ENCODE measurements at regions not wholly inside any gene's neighbourhood (a gene's known extent, or its start where the extent isn't known, plus 50 kb on each side); places are given as distances from the start of the nearest gene placed in this dataset.
"Not testable (repeated sequence)": the region's sequence is repeated elsewhere in the genome, so short reads cannot be mapped to it uniquely, and the experiment has no call there.

DNA sequence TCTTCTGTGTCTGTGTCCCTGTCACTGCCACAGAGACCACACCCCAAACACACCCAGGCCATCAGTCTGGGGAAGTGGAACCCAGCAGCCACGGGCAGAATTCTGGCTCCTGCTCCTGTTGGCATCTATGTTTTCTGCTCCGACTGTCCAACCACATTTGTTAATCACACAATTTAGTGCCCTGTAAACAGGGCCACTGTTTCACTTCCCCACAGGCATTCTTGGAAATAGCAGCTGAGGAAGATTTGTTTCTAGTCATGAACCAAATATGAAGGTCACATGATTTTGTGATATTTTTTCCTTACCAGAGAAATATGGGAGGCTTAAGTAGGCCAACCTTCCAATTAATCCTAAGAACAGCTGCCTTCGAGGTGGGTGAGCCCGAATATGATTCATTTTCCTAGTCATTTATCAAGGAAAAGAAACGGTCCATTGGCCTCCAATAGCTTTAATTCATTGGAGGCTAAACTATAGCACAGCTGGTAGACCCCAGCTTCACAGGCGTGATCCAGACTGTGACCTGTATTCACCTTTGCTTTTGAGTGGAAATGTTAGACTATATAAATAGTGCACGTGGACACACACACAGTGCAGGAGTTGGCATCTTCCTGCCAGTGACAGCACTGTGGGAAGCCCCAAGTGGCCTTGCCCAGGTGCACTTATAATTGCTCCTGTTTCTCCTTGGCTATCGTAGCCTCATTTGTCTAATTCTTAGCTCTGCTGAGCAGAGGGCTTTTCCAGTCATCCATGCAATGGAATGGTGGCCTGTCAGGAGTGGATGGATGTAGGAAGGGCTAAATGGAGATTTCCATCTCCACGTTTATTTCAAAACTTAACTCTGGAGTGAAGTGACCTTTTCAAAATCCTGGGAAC lies 267.9 kb downstream of the LPIN1 start:
- Mint-ChIP-seq H3K36me3 (no peaks in the 10 kb centered on the region), H3K9me3 (peaks cover 0 to 4% (median 0%) of the 10 kb centered on the region in 11 donors), H3K4me3 (no peak overlapping the region), H3K27ac (no peak overlapping the region), H3K4me1 (peaks cover 2 to 33% (median 29%) of the 10 kb centered on the region in 7 donors), H3K27me3 (peaks cover 0 to 54% (median 0%) of the 10 kb centered on the region in 5 donors)
- intact Hi-C loops (cut with micrococcal nuclease) = no loop called here
- CTCF ChIA-PET = no interaction called here
- H3K36me3 ChIP-seq (ENCODE audit: control insufficient read depth in 2 of 3, insufficient read depth in 3 of 3, low read length in 3 of 3) = no peaks in the 10 kb centered on the region
- no peak overlapping the region for H3K27ac ChIP-seq (ENCODE audit: low read depth, low read length)
- H3K27me3 ChIP-seq (ENCODE audit: control insufficient read depth in 2 of 2, insufficient read depth in 2 of 2, low read length in 2 of 2) = peaks cover 0 to 2% of the 10 kb centered on the region in 2 donors
- H3K4me1 ChIP-seq (ENCODE audit: control insufficient read depth in 2 of 2, insufficient read depth in 2 of 2, low read length in 2 of 2) = no peaks in the 10 kb centered on the region
- no peaks in the 10 kb centered on the region for H3K9me3 ChIP-seq (ENCODE audit: control insufficient read depth in 2 of 3, low read length in 3 of 3)
- no peak overlapping the region for H3K4me3 ChIP-seq (ENCODE audit: low read length)
- POLR2A ChIA-PET = interaction anchor here (0.6 to 2.3 kb wide), 2 partner anchors 8 to 190 kb away, joined by 3 to 5 read pairs; no protein-coding TSS in a partner anchor
- DNase-seq (no peak), ATAC-seq (peak; percentile 50)

DNA sequence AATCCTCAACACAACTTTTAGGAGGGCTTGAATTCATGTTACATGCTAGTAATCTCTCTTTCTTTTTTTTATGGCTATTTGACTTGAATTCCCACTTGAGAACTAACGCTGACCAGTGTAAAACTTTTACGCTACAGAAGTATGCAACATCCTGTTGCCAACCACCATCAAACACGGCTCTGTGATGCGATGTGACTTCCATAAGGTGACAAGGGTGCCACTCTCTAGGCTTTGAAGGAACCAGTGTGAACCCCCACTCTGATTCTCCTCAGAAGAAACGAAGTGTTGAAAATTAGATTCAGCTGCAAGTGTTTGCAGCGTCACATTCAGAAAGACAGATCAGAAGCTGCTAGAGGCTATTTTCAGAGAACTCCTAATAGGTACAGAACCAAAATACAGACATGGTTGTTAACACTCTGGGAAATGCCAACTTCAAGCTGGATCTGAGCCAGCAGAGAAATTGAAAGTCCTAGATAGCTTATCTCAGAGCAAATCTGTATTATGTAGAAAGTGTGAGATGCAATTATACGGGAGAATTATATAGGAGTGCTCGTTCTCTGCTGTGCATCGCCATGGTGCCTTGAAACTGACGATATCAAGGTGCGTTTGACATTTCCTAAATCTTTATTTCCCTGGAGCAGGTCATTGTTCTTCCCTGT lies 271.2 kb downstream of the LPIN1 start:
- peak overlapping the region in 4 of 9 donors; percentile 3 to 58 (median 16) for H3K27ac Mint-ChIP-seq
- peaks cover 0 to 33% (median 25%) of the 10 kb centered on the region in 7 donors for H3K4me1 Mint-ChIP-seq
- ATAC-seq (peak; percentile 38), DNase-seq (peak in 3 of 9 donors; percentile 16 to 40 (median 19))
- Histone ChIP-seq H3K4me1 (ENCODE audit: control insufficient read depth in 2 of 2, insufficient read depth in 2 of 2, low read length in 2 of 2) (no peaks in the 10 kb centered on the region), H3K4me3 (ENCODE audit: low read length) (no peak overlapping the region), H3K27me3 (ENCODE audit: control insufficient read depth in 2 of 2, insufficient read depth in 2 of 2, low read length in 2 of 2) (no peaks in the 10 kb centered on the region), H3K36me3 (ENCODE audit: control insufficient read depth in 2 of 3, insufficient read depth in 3 of 3, low read length in 3 of 3) (no peaks in the 10 kb centered on the region), H3K27ac (ENCODE audit: low read depth, low read length) (no peak overlapping the region), H3K9me3 (ENCODE audit: control insufficient read depth in 2 of 3, low read length in 3 of 3) (peaks cover 12 to 17% (median 13%) of the 10 kb centered on the region in 3 experiments)
- peaks cover 11 to 32% (median 24%) of the 10 kb centered on the region in 11 donors for H3K9me3 Mint-ChIP-seq
- peaks cover 0 to 26% (median 0%) of the 10 kb centered on the region in 5 donors for H3K27me3 Mint-ChIP-seq
- peaks cover 4 to 16% (median 11%) of the 10 kb centered on the region in 5 donors for H3K36me3 Mint-ChIP-seq
- POLR2A ChIA-PET = interaction anchor here (1.0 kb wide), 1 partner anchor 12 kb away, joined by 3 read pairs; no protein-coding TSS in a partner anchor
- CTCF ChIA-PET = no interaction called here
- H3K4me3 Mint-ChIP-seq = peak overlapping the region in 6 of 10 donors; percentile 1 to 62 (median 41)
- intact Hi-C loops (cut with micrococcal nuclease) = no loop called here

DNA sequence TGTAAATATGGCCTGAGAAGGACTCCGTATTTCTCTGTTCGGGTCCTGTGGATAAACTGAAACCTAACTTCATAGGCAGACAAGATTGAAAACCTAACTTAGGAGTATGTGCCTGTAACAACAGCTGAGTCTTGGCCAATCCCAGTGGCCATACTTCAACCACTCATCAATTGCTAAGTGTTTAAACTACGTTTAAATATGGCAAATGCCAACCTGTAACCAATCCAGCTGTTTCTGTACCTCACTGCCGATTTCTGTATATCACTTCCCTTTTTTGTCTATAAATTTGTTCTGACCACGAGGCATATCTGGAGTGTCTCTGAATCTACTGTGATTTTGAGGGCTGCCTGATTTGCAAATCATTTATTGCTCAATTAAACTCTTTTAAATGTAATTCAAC lies 272.3 kb downstream of the LPIN1 start:
- Mint-ChIP-seq H3K36me3 (peaks cover 4 to 17% (median 14%) of the 10 kb centered on the region in 5 donors), H3K9me3 (peaks cover 14 to 36% (median 23%) of the 10 kb centered on the region in 11 donors), H3K4me1 (peaks cover 0 to 36% (median 23%) of the 10 kb centered on the region in 7 donors), H3K27me3 (peaks cover 0 to 25% (median 0%) of the 10 kb centered on the region in 5 donors)
- ATAC-seq; H3K27ac ChIP-seq (ENCODE audit: low read depth, low read length); H3K27me3 ChIP-seq (ENCODE audit: control insufficient read depth in 2 of 2, insufficient read depth in 2 of 2, low read length in 2 of 2); H3K4me1 ChIP-seq (ENCODE audit: control insufficient read depth in 2 of 2, insufficient read depth in 2 of 2, low read length in 2 of 2); CTCF ChIA-PET; DNase-seq; H3K4me3 Mint-ChIP-seq; H3K4me3 ChIP-seq (ENCODE audit: low read length); POLR2A ChIA-PET; intact Hi-C loops (cut with micrococcal nuclease); H3K27ac Mint-ChIP-seq; H3K36me3 ChIP-seq (ENCODE audit: control insufficient read depth in 2 of 3, insufficient read depth in 3 of 3, low read length in 3 of 3): not testable (repeated sequence)
- peaks cover 12 to 17% (median 13%) of the 10 kb centered on the region in 3 experiments for H3K9me3 ChIP-seq (ENCODE audit: control insufficient read depth in 2 of 3, low read length in 3 of 3)

DNA sequence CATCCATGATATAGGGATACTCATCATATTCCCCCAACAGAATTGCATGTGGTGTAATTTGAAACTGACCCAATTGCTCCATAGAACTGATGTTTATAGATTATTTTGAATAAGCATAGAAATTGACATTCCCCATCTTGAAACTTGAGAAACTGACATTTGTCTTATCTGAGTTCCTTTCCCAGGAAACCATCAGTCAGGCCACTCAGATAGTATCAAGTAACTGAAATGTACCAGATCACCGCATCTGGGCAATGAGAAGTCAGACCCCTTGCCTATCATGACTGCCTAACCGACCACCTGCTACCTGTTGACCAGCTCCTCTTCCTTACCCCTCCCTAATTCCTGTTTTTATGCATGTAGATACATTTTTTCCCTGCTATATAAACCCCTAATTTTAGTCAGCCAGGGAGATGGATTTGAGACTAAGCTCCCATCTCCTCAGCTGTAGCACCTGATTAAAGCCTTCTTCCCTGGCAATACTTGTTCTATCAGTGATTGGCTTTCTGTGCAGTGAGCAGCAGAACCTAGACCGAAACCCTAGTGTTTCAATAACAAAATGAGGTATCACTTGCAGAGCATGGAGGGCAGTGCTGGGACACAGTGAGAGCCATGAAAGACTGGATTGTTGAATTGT lies 274.5 kb downstream of the LPIN1 start:
- Mint-ChIP-seq H3K4me1 (peaks cover 0 to 36% (median 24%) of the 10 kb centered on the region in 7 donors), H3K27ac (peak overlapping the region in 1 of 9 donors; percentile 75), H3K36me3 (peaks cover 4 to 19% (median 17%) of the 10 kb centered on the region in 5 donors), H3K9me3 (peaks cover 11 to 41% (median 25%) of the 10 kb centered on the region in 11 donors), H3K27me3 (peaks cover 0 to 25% (median 0%) of the 10 kb centered on the region in 5 donors), H3K4me3 (no peak overlapping the region)
- no peaks in the 10 kb centered on the region for H3K27me3 ChIP-seq (ENCODE audit: control insufficient read depth in 2 of 2, insufficient read depth in 2 of 2, low read length in 2 of 2)
- H3K9me3 ChIP-seq (ENCODE audit: control insufficient read depth in 2 of 3, low read length in 3 of 3) = peaks cover 12 to 17% (median 13%) of the 10 kb centered on the region in 3 experiments
- no peak overlapping the region for H3K4me3 ChIP-seq (ENCODE audit: low read length)
- ATAC-seq = no peak
- H3K4me1 ChIP-seq (ENCODE audit: control insufficient read depth in 2 of 2, insufficient read depth in 2 of 2, low read length in 2 of 2) = no peaks in the 10 kb centered on the region
- H3K27ac ChIP-seq (ENCODE audit: low read depth, low read length) = no peak overlapping the region
- CTCF ChIA-PET = interaction anchor here (1.1 kb wide), 1 partner anchor 12 kb away, joined by 4 read pairs; no protein-coding TSS in a partner anchor
- H3K36me3 ChIP-seq (ENCODE audit: control insufficient read depth in 2 of 3, insufficient read depth in 3 of 3, low read length in 3 of 3) = no peaks in the 10 kb centered on the region
- no peak for DNase-seq
- intact Hi-C loops (cut with micrococcal nuclease) = no loop called here
- POLR2A ChIA-PET = interaction anchor here (0.7 to 1.1 kb wide), 5 partner anchors 11 to 43 kb away, joined by 3 to 4 read pairs (median 3); no protein-coding TSS in a partner anchor

DNA sequence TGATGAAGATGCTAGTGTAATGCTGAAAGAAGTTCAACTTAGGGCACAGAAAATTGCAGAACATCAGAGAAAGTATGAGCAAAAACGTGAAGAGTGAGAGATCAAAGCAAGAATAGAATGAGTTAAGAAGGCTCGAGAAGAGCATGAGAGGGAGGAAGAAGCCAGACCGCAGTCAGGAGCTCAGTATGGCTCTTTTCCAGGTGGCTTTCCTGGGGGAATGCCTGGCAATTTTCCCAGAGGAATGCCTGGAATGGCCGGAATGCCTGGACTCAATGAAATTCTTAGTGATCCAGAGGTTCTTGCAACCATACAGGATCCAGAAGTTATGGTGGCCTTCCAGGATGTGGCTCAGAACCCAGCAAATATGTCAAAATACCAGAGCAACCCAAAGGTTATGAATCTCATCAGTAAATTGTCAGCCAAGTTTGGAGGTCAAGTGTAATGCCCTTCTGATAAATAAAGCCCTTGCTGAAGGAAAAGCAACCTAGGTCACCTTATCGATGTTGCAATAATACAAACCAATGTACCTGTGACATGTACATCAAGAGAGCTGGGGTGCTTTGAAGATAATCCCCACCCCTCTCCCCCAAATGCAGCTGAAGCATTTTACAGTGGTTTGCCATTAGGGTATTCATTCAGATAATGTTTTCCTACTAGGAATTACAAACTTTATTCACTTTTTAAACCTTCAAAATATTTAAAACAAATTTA lies 277.9 kb downstream of the LPIN1 start:
- H3K4me1 Mint-ChIP-seq; intact Hi-C loops (cut with micrococcal nuclease); H3K36me3 ChIP-seq (ENCODE audit: control insufficient read depth in 2 of 3, insufficient read depth in 3 of 3, low read length in 3 of 3); ATAC-seq; H3K27ac ChIP-seq (ENCODE audit: low read depth, low read length); CTCF ChIA-PET; H3K4me3 ChIP-seq (ENCODE audit: low read length); POLR2A ChIA-PET; H3K27me3 Mint-ChIP-seq; H3K4me1 ChIP-seq (ENCODE audit: control insufficient read depth in 2 of 2, insufficient read depth in 2 of 2, low read length in 2 of 2); DNase-seq; H3K27me3 ChIP-seq (ENCODE audit: control insufficient read depth in 2 of 2, insufficient read depth in 2 of 2, low read length in 2 of 2); H3K4me3 Mint-ChIP-seq: not testable (repeated sequence)
- Mint-ChIP-seq H3K36me3 (peaks cover 4 to 19% (median 17%) of the 10 kb centered on the region in 5 donors), H3K27ac (peak overlapping the region in 1 of 9 donors; percentile 29), H3K9me3 (peaks cover 11 to 41% (median 25%) of the 10 kb centered on the region in 11 donors)
- peaks cover 12 to 17% (median 13%) of the 10 kb centered on the region in 3 experiments for H3K9me3 ChIP-seq (ENCODE audit: control insufficient read depth in 2 of 3, low read length in 3 of 3)

Measured in naive thymus-derived CD4-positive, alpha-beta T cell (primary cell).